GM18951 (cell line): ENCODE measurements at regions not wholly inside any gene's neighbourhood (a gene's known extent, or its start where the extent isn't known, plus 50 kb on each side); places are given as distances from the start of the nearest gene placed in this dataset.

ENCODE experiments used
- POLR2A ChIP-seq: IDR thresholded peaks from 4 replicates; pipeline ENCODE4 v1.6.1; 2011; ENCODE audit warnings: mild to moderate bottlenecking; ENCODE audit not compliant: insufficient read length, insufficient read depth; ENCODE audit errors: extremely low read depth
- in situ Hi-C: fragments of 300-500 bp; cut with MboI; formaldehyde crosslinking; loops from one replicate; pipeline ENCODE4 v1.12.0; 2022; ENCODE audit warnings: low sequenced_read_pairs, mixed read lengths, inconsistent platforms; ENCODE audit not compliant: unreplicated experiment

- TF ChIP-seq POLR2A = no peak
- in situ Hi-C loops = no loop called here
These were observed 138.0 kb upstream of the ARHGAP28 start for GRCh38 chr18:6591491-6591890.

DNA sequence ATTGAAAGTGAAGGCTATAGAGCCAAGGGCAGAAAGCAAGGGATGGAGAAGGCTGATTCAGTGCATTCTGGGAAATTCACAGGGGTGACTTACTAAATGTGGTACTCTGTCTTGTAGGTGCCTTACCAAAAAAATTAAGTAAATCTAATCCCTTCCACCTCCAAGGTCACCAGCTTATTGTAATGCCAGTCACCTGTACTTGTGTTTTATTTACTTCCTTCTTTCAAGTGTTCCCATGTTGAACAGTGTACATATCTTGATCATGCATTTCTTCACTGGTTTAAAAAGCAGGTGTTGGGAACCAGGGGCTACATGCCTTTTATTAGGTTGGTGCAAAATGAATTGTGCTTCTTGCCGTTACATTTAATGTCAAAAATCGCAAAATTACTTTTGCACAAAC is 137.0 kb upstream of the ARHGAP28 start:
- in situ Hi-C loops = no loop called here
- no peak for TF ChIP-seq POLR2A

GRCh38 chr18:6593142-6593885 is 136.2 kb upstream of the ARHGAP28 start:
- in situ Hi-C loops = no loop called here

GRCh38 chr18:6595666-6596065 is 133.8 kb upstream of the ARHGAP28 start:
- no peak for TF ChIP-seq POLR2A
- in situ Hi-C loops = no loop called here

More at GRCh38 chr18:6593142-6593885, 136.2 kb upstream of the ARHGAP28 start:
- TF ChIP-seq POLR2A = no peak

DNA sequence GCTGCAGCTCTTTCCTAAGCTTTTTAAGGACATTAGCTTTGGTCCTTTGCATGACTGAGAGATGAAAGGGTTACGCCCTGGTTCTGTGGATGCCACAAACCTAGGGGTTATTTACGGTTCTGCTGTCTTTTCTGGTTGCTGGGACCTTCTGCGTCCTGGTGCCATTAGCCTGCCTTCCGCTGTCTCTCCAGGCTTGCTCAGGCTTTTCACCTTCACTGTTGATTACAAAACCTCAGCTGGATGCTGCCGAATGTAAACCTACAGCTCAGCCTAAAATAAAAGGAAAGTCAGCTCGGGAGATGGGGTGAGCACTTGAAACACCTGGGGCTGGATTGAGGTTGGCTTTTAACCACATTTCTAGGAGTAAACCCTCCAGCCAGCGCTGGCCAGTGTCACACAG is 130.9 kb upstream of the ARHGAP28 start:
- in situ Hi-C loops = no loop called here
- no peak for TF ChIP-seq POLR2A

DNA sequence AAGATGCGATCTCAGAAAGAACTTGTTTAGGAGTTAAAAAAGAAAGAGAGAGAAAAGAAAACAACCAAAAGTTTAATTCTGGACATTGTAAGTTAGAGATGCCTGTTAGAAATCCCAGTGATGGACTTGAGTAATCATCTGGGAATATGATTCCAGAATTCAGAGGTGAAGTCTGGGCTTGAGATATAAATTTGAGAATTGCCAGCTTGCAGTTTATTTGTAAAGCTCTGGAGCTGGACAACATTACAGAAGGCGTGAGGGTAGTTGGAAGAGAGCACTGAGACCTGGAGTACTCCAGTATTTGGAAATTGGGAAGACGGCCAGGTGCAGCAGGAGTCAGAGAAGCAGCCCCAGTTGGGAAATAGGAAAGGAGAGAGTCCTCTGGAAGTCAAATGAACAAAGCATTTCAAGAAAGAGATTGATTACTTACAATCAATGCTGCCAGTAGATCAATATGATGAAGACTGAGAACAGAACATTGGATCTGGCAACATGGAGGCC is 128.8 kb upstream of the ARHGAP28 start:
- in situ Hi-C loops = no loop called here
- no peak for TF ChIP-seq POLR2A

DNA sequence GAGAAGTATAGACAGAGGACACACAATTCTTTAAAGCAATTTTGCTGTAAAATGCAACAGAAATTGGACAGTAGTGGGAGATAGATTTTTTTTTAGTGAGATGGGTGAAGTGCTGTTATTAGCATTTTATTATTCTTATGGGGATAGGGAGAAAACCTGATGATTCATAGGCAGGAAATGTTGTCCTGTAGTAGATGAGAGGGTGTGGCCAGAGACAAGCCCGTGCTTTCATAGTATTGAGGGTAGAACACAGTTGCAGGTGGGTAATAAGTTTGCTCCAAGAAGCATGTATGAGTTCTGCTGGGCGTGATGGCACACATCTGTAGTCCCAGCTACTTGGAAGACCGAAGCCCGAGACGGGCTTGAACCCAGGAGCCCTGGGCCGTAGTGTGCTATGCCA is 128.3 kb upstream of the ARHGAP28 start:
- no peak for TF ChIP-seq POLR2A
- in situ Hi-C loops = no loop called here

- no peak for TF ChIP-seq POLR2A
- in situ Hi-C loops = no loop called here
These were observed 127.2 kb upstream of the ARHGAP28 start for GRCh38 chr18:6602365-6602764.

GRCh38 chr18:6604573-6604941 is 125.0 kb upstream of the ARHGAP28 start:
- in situ Hi-C loops = no loop called here
- no peak for TF ChIP-seq POLR2A

DNA sequence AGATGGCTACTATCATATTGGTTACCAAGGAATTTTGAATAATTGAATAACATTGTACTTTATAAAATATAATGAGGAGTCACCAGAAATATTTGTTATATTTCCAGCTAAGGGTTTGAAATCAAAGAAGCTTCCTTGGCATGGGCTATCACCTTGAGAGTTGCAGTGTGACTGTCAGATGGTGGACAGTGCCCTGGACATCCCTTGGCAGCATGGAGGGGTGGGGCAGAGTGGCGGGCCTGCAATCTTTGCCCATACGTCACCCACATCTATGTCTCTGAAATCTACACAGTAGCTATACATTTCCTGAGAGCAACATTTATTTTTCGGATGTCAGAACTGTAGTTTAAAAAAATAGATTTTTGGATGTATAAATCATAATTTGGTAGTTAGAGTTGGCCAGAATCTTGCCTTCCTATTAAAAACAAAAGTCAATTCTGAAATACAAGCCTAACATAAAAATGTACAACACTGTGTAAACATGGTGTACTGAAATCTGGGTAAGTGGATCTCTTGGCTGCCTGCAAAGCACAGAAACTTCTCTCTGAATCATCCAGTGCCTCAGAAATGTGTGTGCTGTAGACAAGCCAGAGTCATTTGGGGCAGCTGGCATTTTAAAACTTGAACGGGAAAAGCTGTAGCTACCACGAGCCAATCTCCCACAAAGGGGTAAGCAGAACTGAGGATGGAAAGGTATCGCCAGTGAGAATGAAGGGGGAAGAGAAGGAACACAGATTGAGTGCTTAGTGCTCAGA is 124.2 kb upstream of the ARHGAP28 start:
- TF ChIP-seq POLR2A = no peak
- in situ Hi-C loops = no loop called here

DNA sequence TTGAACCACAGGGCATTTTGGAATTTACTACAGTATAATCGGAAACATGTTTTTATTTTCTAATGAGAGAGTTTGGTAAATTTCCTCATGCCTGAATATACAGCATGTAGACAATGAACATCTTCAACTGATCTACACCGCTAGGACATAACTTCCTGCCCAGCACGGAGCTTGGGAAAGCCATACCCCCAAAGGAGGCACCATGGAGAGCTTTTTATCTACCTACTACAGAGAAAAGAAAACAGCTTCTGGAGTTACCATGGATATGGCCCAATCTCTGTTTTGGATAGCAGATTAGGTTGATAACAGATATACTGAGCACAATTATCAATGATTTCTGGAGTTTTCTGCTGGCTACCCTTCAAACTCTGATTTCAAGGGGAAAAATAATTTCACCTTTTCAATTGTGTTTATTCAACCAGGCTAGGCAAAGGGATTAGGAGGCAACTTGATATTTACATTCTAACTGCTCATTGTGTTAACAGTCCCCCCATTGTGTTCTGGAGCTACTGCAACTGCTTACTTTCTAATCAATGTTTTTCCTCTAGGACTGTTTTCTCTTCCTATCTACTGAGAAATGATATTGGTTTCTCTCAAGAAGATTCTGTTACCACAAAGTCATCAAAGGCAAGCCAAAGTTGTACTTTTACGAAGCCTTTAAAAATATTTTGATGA is 123.0 kb upstream of the ARHGAP28 start:
- TF ChIP-seq POLR2A = no peak
- in situ Hi-C loops = no loop called here

- no peak for TF ChIP-seq POLR2A
- in situ Hi-C loops = no loop called here
These were observed 122.2 kb upstream of the ARHGAP28 start for GRCh38 chr18:6607343-6607742.

DNA sequence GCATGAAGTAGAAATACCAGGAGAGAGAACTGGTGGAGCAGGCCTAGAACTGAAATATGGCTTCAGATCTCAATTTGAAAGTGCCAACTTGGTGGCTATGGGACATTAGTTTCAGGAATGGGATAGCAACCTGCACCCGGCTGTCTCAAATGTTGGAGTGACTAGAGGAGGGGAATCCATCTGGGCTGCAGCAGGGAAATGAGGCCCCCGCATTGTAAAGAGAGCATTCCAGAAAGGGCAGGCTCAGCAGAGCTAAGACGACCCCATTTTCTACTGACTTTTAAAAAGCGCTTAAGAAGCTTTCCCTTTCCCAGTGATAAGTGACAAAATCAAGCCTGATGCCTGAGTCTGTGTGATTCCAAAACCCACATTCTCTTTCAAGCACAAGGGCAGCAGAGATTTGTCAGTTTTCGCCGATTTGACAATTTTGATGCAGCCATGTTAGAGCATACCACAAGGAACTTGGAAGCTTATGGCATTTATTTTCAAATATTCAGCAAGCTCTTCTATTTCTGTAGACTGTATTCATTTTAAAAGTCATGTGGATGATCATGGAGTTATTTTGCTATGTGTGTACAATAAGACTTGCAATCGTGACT is 119.8 kb upstream of the ARHGAP28 start:
- in situ Hi-C loops = no loop called here
- no peak for TF ChIP-seq POLR2A

DNA sequence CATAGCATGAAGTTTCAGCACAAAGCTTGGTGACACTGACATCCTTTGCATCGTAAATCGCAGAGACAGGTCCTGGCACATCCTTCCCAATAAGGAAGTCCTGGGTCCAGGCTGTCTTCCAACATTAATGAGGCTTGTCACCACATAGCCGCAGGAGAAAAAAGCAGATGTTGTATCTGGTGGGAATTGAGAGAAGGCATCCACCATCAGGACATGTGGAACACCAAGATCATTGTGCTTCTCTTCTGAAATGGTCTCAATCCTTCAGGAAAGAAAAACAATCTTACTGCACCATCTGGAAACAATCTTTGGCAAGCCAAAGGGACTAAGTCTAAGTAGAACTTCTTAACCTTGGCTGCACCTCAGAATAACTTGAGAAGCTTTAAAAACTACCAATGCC is 119.0 kb upstream of the ARHGAP28 start:
- in situ Hi-C loops = no loop called here
- no peak for TF ChIP-seq POLR2A

DNA sequence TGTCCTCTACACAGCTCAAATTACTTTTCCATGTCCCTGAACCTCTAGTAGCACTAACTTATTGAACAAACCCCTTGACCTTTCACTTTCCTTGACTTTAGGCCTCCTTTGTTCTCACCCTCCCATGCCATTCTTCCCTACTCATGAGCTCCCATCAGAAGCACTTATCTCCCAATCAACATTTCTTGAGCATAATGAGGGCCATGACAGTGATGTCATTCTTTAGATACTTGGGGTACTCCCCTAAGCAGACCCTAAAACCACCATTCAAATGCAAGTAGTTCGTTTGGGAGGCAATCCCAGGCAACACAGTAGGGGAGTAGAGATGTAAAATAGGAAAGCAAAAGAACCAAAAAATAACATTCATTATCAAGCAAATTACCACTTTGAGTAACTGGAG is 115.9 kb upstream of the ARHGAP28 start:
- TF ChIP-seq POLR2A = no peak
- in situ Hi-C loops = no loop called here
